Vagina (tissue), 2 donors: ENCODE measurements at regions not wholly inside any gene's neighbourhood (a gene's known extent, or its start where the extent isn't known, plus 50 kb on each side); places are given as distances from the start of the nearest gene placed in this dataset.

ENCODE experiments used
- DNase-seq, 2 donors: peaks; one replicate each; pipeline ENCODE4 v3.0.0-alpha.2; 2017; ENCODE audit errors: extremely low spot score in 2 of 2
- H3K27ac ChIP-seq: fragments of 200-600 bp; sonication (generic); one replicate; pipeline ENCODE4 v1.5.1; 2019
- H3K27me3 ChIP-seq: fragments of 200-600 bp; sonication (generic); one replicate; pipeline ENCODE4 v1.5.1; 2019
- H3K36me3 ChIP-seq, 2 donors: fragments of 200-600 bp; sonication (generic); one replicate each; pipeline ENCODE4 v1.5.1; 2017 to 2019
- H3K4me1 ChIP-seq: fragments of 200-600 bp; sonication (generic); one replicate; pipeline ENCODE4 v1.5.1; 2019
- H3K4me3 ChIP-seq, 2 donors: fragments of 200-600 bp; sonication (generic); 1 replicate in 1 of 2; 2 replicates in 1 of 2; pipeline ENCODE4 v1.5.1; 2016 to 2019
- H3K9me3 ChIP-seq: fragments of 200-600 bp; sonication (generic); one replicate; pipeline ENCODE4 v1.5.1; 2019
- CTCF ChIP-seq, 3 experiments: fragments of 450-650 bp in 2 of 3; fragments of 200-600 bp in 1 of 3; sonication (generic) in 1 of 3; IDR thresholded peaks; one replicate each; pipeline ENCODE4 v1.5.1; 2017 to 2019; ENCODE audit warnings: antibody characterized with exemption in 3 of 3, mild to moderate bottlenecking in 2 of 3, moderate library complexity in 2 of 3
- POLR2A ChIP-seq, 2 donors: fragments of 450-650 bp; IDR thresholded peaks; one replicate each; pipeline ENCODE4 v1.6.1; 2017; ENCODE audit warnings: antibody characterized with exemption in 2 of 2, mild to moderate bottlenecking in 2 of 2, moderate library complexity in 2 of 2
- POLR2AphosphoS5 ChIP-seq, 2 donors: sonication (generic); formaldehyde crosslinking; IDR thresholded peaks; one replicate each; pipeline ENCODE4 v1.9.0; 2017; ENCODE audit warnings: antibody characterized with exemption in 2 of 2, mild to moderate bottlenecking in 2 of 2, low read depth in 1 of 2; ENCODE audit not compliant: insufficient read depth in 1 of 2
- intact Hi-C: fragments of 100-400 bp; cut with DNase I; formaldehyde crosslinking; loops from one replicate; pipeline ENCODE4 v1.15.1; 2023

- no peak for DNase-seq
- no peak for TF ChIP-seq POLR2A (IDR thresholded peaks at IDR 0.05)
- no peak for TF ChIP-seq CTCF (IDR thresholded peaks at IDR 0.05)
- TF ChIP-seq POLR2AphosphoS5 (IDR thresholded peaks at IDR 0.05; ENCODE audit: insufficient read depth in 1 of 2, low read depth in 1 of 2) = no peak
- H3K27me3 ChIP-seq = no peaks in the 10 kb centered on the region
- H3K9me3 ChIP-seq = no peaks in the 10 kb centered on the region
- H3K4me1 ChIP-seq = no peaks in the 10 kb centered on the region
- intact Hi-C loops = no loop called here
- H3K36me3 ChIP-seq = no peaks in the 10 kb centered on the region
- H3K4me3 ChIP-seq = no peak overlapping the region
- no peak overlapping the region for H3K27ac ChIP-seq
Measured at GRCh38 chr2:49236316-49236715, 82.0 kb upstream of the FSHR start.

GRCh38 chr2:49226360-49226759, 72.0 kb upstream of the FSHR start:
- no peak for DNase-seq
- intact Hi-C loops = no loop called here

GRCh38 chr2:49225126-49225525, 70.8 kb upstream of the FSHR start:
- Histone ChIP-seq H3K4me3 (no peak overlapping the region), H3K36me3 (no peaks in the 10 kb centered on the region), H3K27ac (no peak overlapping the region), H3K4me1 (no peaks in the 10 kb centered on the region), H3K9me3 (no peaks in the 10 kb centered on the region), H3K27me3 (no peaks in the 10 kb centered on the region)
- DNase-seq = no peak
- TF ChIP-seq CTCF (IDR thresholded peaks at IDR 0.05) (no peak), POLR2A (IDR thresholded peaks at IDR 0.05) (no peak), POLR2AphosphoS5 (IDR thresholded peaks at IDR 0.05; ENCODE audit: insufficient read depth in 1 of 2, low read depth in 1 of 2) (no peak)
- intact Hi-C loops = no loop called here

More at GRCh38 chr2:49226360-49226759, 72.0 kb upstream of the FSHR start:
- no peaks in the 10 kb centered on the region for H3K36me3 ChIP-seq
- H3K4me3 ChIP-seq = no peak overlapping the region
- no peak overlapping the region for H3K27ac ChIP-seq
- no peaks in the 10 kb centered on the region for H3K4me1 ChIP-seq
- H3K9me3 ChIP-seq = no peaks in the 10 kb centered on the region
- TF ChIP-seq CTCF (IDR thresholded peaks at IDR 0.05) = no peak
- no peak for TF ChIP-seq POLR2A (IDR thresholded peaks at IDR 0.05)
- TF ChIP-seq POLR2AphosphoS5 (IDR thresholded peaks at IDR 0.05; ENCODE audit: insufficient read depth in 1 of 2, low read depth in 1 of 2) = no peak
- H3K27me3 ChIP-seq = no peaks in the 10 kb centered on the region

- H3K27me3 ChIP-seq = no peaks in the 10 kb centered on the region
- no peaks in the 10 kb centered on the region for H3K36me3 ChIP-seq
- H3K4me1 ChIP-seq = no peaks in the 10 kb centered on the region
- no peaks in the 10 kb centered on the region for H3K9me3 ChIP-seq
- no peak for TF ChIP-seq CTCF (IDR thresholded peaks at IDR 0.05)
- no peak for TF ChIP-seq POLR2AphosphoS5 (IDR thresholded peaks at IDR 0.05; ENCODE audit: insufficient read depth in 1 of 2, low read depth in 1 of 2)
- TF ChIP-seq POLR2A (IDR thresholded peaks at IDR 0.05) = no peak
- no peak overlapping the region for H3K4me3 ChIP-seq
- intact Hi-C loops = no loop called here
- DNase-seq = no peak
- H3K27ac ChIP-seq = no peak overlapping the region
Measured at GRCh38 chr2:49224426-49225010, 70.2 kb upstream of the FSHR start.

- Histone ChIP-seq H3K36me3 (no peaks in the 10 kb centered on the region), H3K27me3 (no peaks in the 10 kb centered on the region), H3K4me3 (no peak overlapping the region), H3K9me3 (no peaks in the 10 kb centered on the region), H3K27ac (no peak overlapping the region), H3K4me1 (no peaks in the 10 kb centered on the region)
- TF ChIP-seq CTCF (IDR thresholded peaks at IDR 0.05) = no peak
- no peak for TF ChIP-seq POLR2AphosphoS5 (IDR thresholded peaks at IDR 0.05; ENCODE audit: insufficient read depth in 1 of 2, low read depth in 1 of 2)
- DNase-seq = no peak
- intact Hi-C loops = no loop called here
Measured at GRCh38 chr2:49222975-49223528, 68.7 kb upstream of the FSHR start.
